ENCODE measurements at regions not wholly inside any gene's neighbourhood (a gene's known extent, or its start where the extent isn't known, plus 50 kb on each side); places are given as distances from the start of the nearest gene placed in this dataset.
"Not testable (repeated sequence)": the region's sequence is repeated elsewhere in the genome, so short reads cannot be mapped to it uniquely, and the experiment has no call there.

GRCh38 chr5:62240494-62240893 lies 65.5 kb upstream of the KIF2A start:
- H3K18ac ChIP-seq (ENCODE audit: low read length); H3K4me3 ChIP-seq (ENCODE audit: low read length in 2 of 2); H3K14ac ChIP-seq (ENCODE audit: low read length); H3K27ac ChIP-seq (replicated peaks; ENCODE audit: low read length); H3K36me3 ChIP-seq (replicated peaks in 1 of 2; ENCODE audit: control insufficient read depth in 2 of 2, insufficient read depth in 2 of 2, low read length in 2 of 2); H3K23ac ChIP-seq (ENCODE audit: low read depth, low read length, poor library complexity); H2BK120ac ChIP-seq (ENCODE audit: low read depth, low read length); H3K9ac ChIP-seq (ENCODE audit: low read depth, low read length, poor library complexity); H4K91ac ChIP-seq (ENCODE audit: low read depth, low read length, poor library complexity); H2AK5ac ChIP-seq (ENCODE audit: low read depth, low read length); H2BK12ac ChIP-seq (ENCODE audit: low read length); H4K8ac ChIP-seq (ENCODE audit: low read depth, low read length); H2BK15ac ChIP-seq (ENCODE audit: low read length); H3K4me1 ChIP-seq (ENCODE audit: control insufficient read depth in 2 of 2, insufficient read depth in 1 of 2, low read depth in 1 of 2, low read length in 2 of 2); H3K4ac ChIP-seq (ENCODE audit: low read length); H3K27me3 ChIP-seq (ENCODE audit: control insufficient read depth in 3 of 3, insufficient read depth in 3 of 3, low read depth in 1 of 3, low read length in 3 of 3); H3K9me3 ChIP-seq (replicated peaks in 1 of 2; ENCODE audit: control insufficient read depth in 2 of 2, insufficient read depth in 1 of 2, low read depth in 1 of 2, low read length in 2 of 2); H3K79me1 ChIP-seq (ENCODE audit: low read depth, low read length); DNase-seq (ENCODE audit: low spot score); H3K4me2 ChIP-seq (ENCODE audit: insufficient read depth, low read length, poor library complexity, severe bottlenecking); H2AFZ ChIP-seq (ENCODE audit: low read length); H2BK5ac ChIP-seq (ENCODE audit: low read length): not testable (repeated sequence)
- no CpG with 5 or more reads among the region's 3 CpGs for WGBS, 2 donors (ENCODE audit: extremely low coverage in 2 of 2, insufficient read length in 2 of 2, insufficient replicate concordance in 1 of 2)

- H2BK15ac ChIP-seq (ENCODE audit: low read length); H3K9ac ChIP-seq (ENCODE audit: low read depth, low read length, poor library complexity); H3K79me1 ChIP-seq (ENCODE audit: low read depth, low read length); H3K4me2 ChIP-seq (ENCODE audit: insufficient read depth, low read length, poor library complexity, severe bottlenecking); H2AK5ac ChIP-seq (ENCODE audit: low read depth, low read length); H3K4me1 ChIP-seq (ENCODE audit: control insufficient read depth in 2 of 2, insufficient read depth in 1 of 2, low read depth in 1 of 2, low read length in 2 of 2); H4K8ac ChIP-seq (ENCODE audit: low read depth, low read length); H3K4me3 ChIP-seq (ENCODE audit: low read length in 2 of 2); H3K27me3 ChIP-seq (ENCODE audit: control insufficient read depth in 3 of 3, insufficient read depth in 3 of 3, low read depth in 1 of 3, low read length in 3 of 3); H3K23ac ChIP-seq (ENCODE audit: low read depth, low read length, poor library complexity); H3K9me3 ChIP-seq (replicated peaks in 1 of 2; ENCODE audit: control insufficient read depth in 2 of 2, insufficient read depth in 1 of 2, low read depth in 1 of 2, low read length in 2 of 2); H3K18ac ChIP-seq (ENCODE audit: low read length); H2BK5ac ChIP-seq (ENCODE audit: low read length); H3K36me3 ChIP-seq (replicated peaks in 1 of 2; ENCODE audit: control insufficient read depth in 2 of 2, insufficient read depth in 2 of 2, low read length in 2 of 2); H2AFZ ChIP-seq (ENCODE audit: low read length); H3K27ac ChIP-seq (replicated peaks; ENCODE audit: low read length); H4K91ac ChIP-seq (ENCODE audit: low read depth, low read length, poor library complexity); DNase-seq (ENCODE audit: low spot score); H3K4ac ChIP-seq (ENCODE audit: low read length); H2BK12ac ChIP-seq (ENCODE audit: low read length); H3K14ac ChIP-seq (ENCODE audit: low read length); H2BK120ac ChIP-seq (ENCODE audit: low read depth, low read length): not testable (repeated sequence)
- no CpG with 5 or more reads among the region's 5 CpGs for WGBS, 2 donors (ENCODE audit: extremely low coverage in 2 of 2, insufficient read length in 2 of 2, insufficient replicate concordance in 1 of 2)
These were observed 64.0 kb upstream of the KIF2A start for GRCh38 chr5:62242000-62242399.

GRCh38 chr5:62243046-62243445 lies 63.0 kb upstream of the KIF2A start:
- not testable (repeated sequence) for H2BK5ac ChIP-seq (ENCODE audit: low read length); H3K36me3 ChIP-seq (replicated peaks in 1 of 2; ENCODE audit: control insufficient read depth in 2 of 2, insufficient read depth in 2 of 2, low read length in 2 of 2); H3K4ac ChIP-seq (ENCODE audit: low read length); H3K79me1 ChIP-seq (ENCODE audit: low read depth, low read length); DNase-seq (ENCODE audit: low spot score); H3K4me2 ChIP-seq (ENCODE audit: insufficient read depth, low read length, poor library complexity, severe bottlenecking); H3K14ac ChIP-seq (ENCODE audit: low read length); H3K27me3 ChIP-seq (ENCODE audit: control insufficient read depth in 3 of 3, insufficient read depth in 3 of 3, low read depth in 1 of 3, low read length in 3 of 3); H3K4me1 ChIP-seq (ENCODE audit: control insufficient read depth in 2 of 2, insufficient read depth in 1 of 2, low read depth in 1 of 2, low read length in 2 of 2); H3K9me3 ChIP-seq (replicated peaks in 1 of 2; ENCODE audit: control insufficient read depth in 2 of 2, insufficient read depth in 1 of 2, low read depth in 1 of 2, low read length in 2 of 2); H3K27ac ChIP-seq (replicated peaks; ENCODE audit: low read length); H2AK5ac ChIP-seq (ENCODE audit: low read depth, low read length); H2BK120ac ChIP-seq (ENCODE audit: low read depth, low read length); H4K8ac ChIP-seq (ENCODE audit: low read depth, low read length); H2BK15ac ChIP-seq (ENCODE audit: low read length); H3K18ac ChIP-seq (ENCODE audit: low read length); H3K23ac ChIP-seq (ENCODE audit: low read depth, low read length, poor library complexity); H4K91ac ChIP-seq (ENCODE audit: low read depth, low read length, poor library complexity); H2AFZ ChIP-seq (ENCODE audit: low read length); H3K4me3 ChIP-seq (ENCODE audit: low read length in 2 of 2); H2BK12ac ChIP-seq (ENCODE audit: low read length); H3K9ac ChIP-seq (ENCODE audit: low read depth, low read length, poor library complexity)
- WGBS, 2 donors (ENCODE audit: extremely low coverage in 2 of 2, insufficient read length in 2 of 2, insufficient replicate concordance in 1 of 2), result no CpG with 5 or more reads among the region's 2 CpGs

DNA sequence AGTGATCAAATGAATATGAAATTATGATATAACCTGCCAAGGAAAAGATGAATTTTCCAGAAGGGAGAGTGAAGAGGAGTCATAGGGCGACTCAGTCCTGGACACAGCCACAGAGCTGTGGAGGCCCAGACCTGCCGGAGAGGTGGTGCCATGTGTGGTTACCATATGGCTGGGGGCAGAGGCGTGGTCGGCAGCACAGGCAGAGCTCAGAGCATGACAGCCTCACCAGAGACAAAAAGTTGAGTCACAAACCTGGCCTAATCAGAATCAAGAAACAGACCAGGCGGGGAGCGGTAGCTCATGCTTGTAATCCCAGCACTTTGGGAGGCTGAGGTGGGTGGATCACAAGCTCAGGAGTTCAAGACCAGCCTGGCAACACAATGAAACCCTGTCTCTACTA lies 57.8 kb upstream of the KIF2A start:
- H2AFZ ChIP-seq (ENCODE audit: low read length); H3K27me3 ChIP-seq (ENCODE audit: control insufficient read depth in 3 of 3, insufficient read depth in 3 of 3, low read depth in 1 of 3, low read length in 3 of 3); H2BK5ac ChIP-seq (ENCODE audit: low read length); H2BK15ac ChIP-seq (ENCODE audit: low read length); H3K36me3 ChIP-seq (replicated peaks in 1 of 2; ENCODE audit: control insufficient read depth in 2 of 2, insufficient read depth in 2 of 2, low read length in 2 of 2); H3K14ac ChIP-seq (ENCODE audit: low read length); H4K8ac ChIP-seq (ENCODE audit: low read depth, low read length); H3K4me3 ChIP-seq (ENCODE audit: low read length in 2 of 2); H3K9me3 ChIP-seq (replicated peaks in 1 of 2; ENCODE audit: control insufficient read depth in 2 of 2, insufficient read depth in 1 of 2, low read depth in 1 of 2, low read length in 2 of 2); H3K27ac ChIP-seq (replicated peaks; ENCODE audit: low read length); H3K4me2 ChIP-seq (ENCODE audit: insufficient read depth, low read length, poor library complexity, severe bottlenecking); DNase-seq (ENCODE audit: low spot score); H2BK12ac ChIP-seq (ENCODE audit: low read length); H4K91ac ChIP-seq (ENCODE audit: low read depth, low read length, poor library complexity); H3K9ac ChIP-seq (ENCODE audit: low read depth, low read length, poor library complexity); H2BK120ac ChIP-seq (ENCODE audit: low read depth, low read length); H3K23ac ChIP-seq (ENCODE audit: low read depth, low read length, poor library complexity); H3K18ac ChIP-seq (ENCODE audit: low read length); H3K4ac ChIP-seq (ENCODE audit: low read length); H3K4me1 ChIP-seq (ENCODE audit: control insufficient read depth in 2 of 2, insufficient read depth in 1 of 2, low read depth in 1 of 2, low read length in 2 of 2); H3K79me1 ChIP-seq (ENCODE audit: low read depth, low read length); H2AK5ac ChIP-seq (ENCODE audit: low read depth, low read length): not testable (repeated sequence)
- no CpG with 5 or more reads among the region's 6 CpGs for WGBS, 2 donors (ENCODE audit: extremely low coverage in 2 of 2, insufficient read length in 2 of 2, insufficient replicate concordance in 1 of 2)
